ENCODE measurements at regions not wholly inside any gene's neighbourhood (a gene's known extent, or its start where the extent isn't known, plus 50 kb on each side); places are given as distances from the start of the nearest gene placed in this dataset.

GRCh38 chr2:155357172-155357571, 658.7 kb downstream of the KCNJ3 start:
- TF ChIP-seq CTCF (IDR thresholded peaks at IDR 0.05) (no peak), POLR2A (IDR thresholded peaks at IDR 0.05) (no peak)
- DNase-seq: no peak

GRCh38 chr2:155356250-155356649, 657.8 kb downstream of the KCNJ3 start:
- intact Hi-C loops (cut with DNase I): no loop called here
- TF ChIP-seq POLR2A (IDR thresholded peaks at IDR 0.05): no peak
- Histone ChIP-seq H3K27ac (no peak overlapping the region), H3K4me3 (no peak overlapping the region), H3K27me3 (no peaks in the 10 kb centered on the region), H3K9me3 (no peaks in the 10 kb centered on the region), H3K36me3 (no peaks in the 10 kb centered on the region), H3K4me1 (no peaks in the 10 kb centered on the region)
- WGBS, 2 donors: 100% methylated on average over 1 of the region's 1 CpG
- no peak for DNase-seq

More at GRCh38 chr2:155357172-155357571, 658.7 kb downstream of the KCNJ3 start:
- Histone ChIP-seq H3K4me3 (no peak overlapping the region), H3K36me3 (no peaks in the 10 kb centered on the region), H3K27ac (no peak overlapping the region), H3K27me3 (no peaks in the 10 kb centered on the region), H3K4me1 (no peaks in the 10 kb centered on the region), H3K9me3 (no peaks in the 10 kb centered on the region)
- intact Hi-C loops (cut with DNase I): no loop called here
- 38 to 71% methylated on average over 1 of the region's 1 CpG for WGBS, 2 donors

GRCh38 chr2:155350783-155351580, 652.5 kb downstream of the KCNJ3 start:
- H3K27me3 ChIP-seq: no peaks in the 10 kb centered on the region
- TF ChIP-seq CTCF (IDR thresholded peaks at IDR 0.05) (no peak), POLR2A (IDR thresholded peaks at IDR 0.05) (no peak)
- intact Hi-C loops (cut with DNase I): no loop called here
- H3K27ac ChIP-seq: no peak overlapping the region
- no peaks in the 10 kb centered on the region for H3K36me3 ChIP-seq
- no peak for DNase-seq
- H3K4me1 ChIP-seq: no peaks in the 10 kb centered on the region
- no peaks in the 10 kb centered on the region for H3K9me3 ChIP-seq
- WGBS, 2 donors: 77 to 80% methylated on average over 1 to 8 of the region's 17 CpGs
- H3K4me3 ChIP-seq: no peak overlapping the region

GRCh38 chr2:155332016-155332415, 633.5 kb downstream of the KCNJ3 start:
- 73 to 85% methylated on average over 2 of the region's 2 CpGs for WGBS, 2 donors
- Histone ChIP-seq H3K9me3 (no peaks in the 10 kb centered on the region), H3K36me3 (no peaks in the 10 kb centered on the region)

GRCh38 chr2:155320236-155320635, 621.7 kb downstream of the KCNJ3 start:
- H3K27ac ChIP-seq: no peak overlapping the region
- no peak overlapping the region for H3K4me3 ChIP-seq
- no peak for DNase-seq
- no peaks in the 10 kb centered on the region for H3K36me3 ChIP-seq
- no peaks in the 10 kb centered on the region for H3K4me1 ChIP-seq
- intact Hi-C loops (cut with DNase I): no loop called here
- 71 to 79% methylated on average over 1 of the region's 1 CpG for WGBS, 2 donors
- no peaks in the 10 kb centered on the region for H3K9me3 ChIP-seq
- H3K27me3 ChIP-seq: no peaks in the 10 kb centered on the region
- TF ChIP-seq POLR2A (IDR thresholded peaks at IDR 0.05) (no peak), CTCF (IDR thresholded peaks at IDR 0.05) (no peak)

More at GRCh38 chr2:155332016-155332415, 633.5 kb downstream of the KCNJ3 start:
- intact Hi-C loops (cut with DNase I): no loop called here
- Histone ChIP-seq H3K27me3 (no peaks in the 10 kb centered on the region), H3K27ac (no peak overlapping the region), H3K4me3 (no peak overlapping the region), H3K4me1 (no peaks in the 10 kb centered on the region)
- no peak for DNase-seq
- TF ChIP-seq POLR2A (IDR thresholded peaks at IDR 0.05) (no peak), CTCF (IDR thresholded peaks at IDR 0.05) (no peak)
